BLaER1 treated with 17β-estradiol and CSF1 and Interleukin-3, amounts not matched to agents 10 nM and 100 nM (cell line): ENCODE measurements at regions not wholly inside any gene's neighbourhood (a gene's known extent, or its start where the extent isn't known, plus 50 kb on each side); places are given as distances from the start of the nearest gene placed in this dataset.
"Not testable (repeated sequence)": the region's sequence is repeated elsewhere in the genome, so short reads cannot be mapped to it uniquely, and the experiment has no call there.

Experiments
- H3K27ac ChIP-seq, 11 experiments: shearing (Covaris generic); formaldehyde crosslinking; 2 replicates each; pipeline ENCODE4 v1.8.1; 2022
- H3K27me3 ChIP-seq, 11 experiments: shearing (Covaris generic); formaldehyde crosslinking; 2 replicates each; pipeline ENCODE4 v1.8.1; 2022
- H3K36me3 ChIP-seq, 11 experiments: shearing (Covaris generic); formaldehyde crosslinking; 2 replicates each; pipeline ENCODE4 v1.8.1; 2022
- H3K4me1 ChIP-seq, 10 experiments: shearing (Covaris generic); formaldehyde crosslinking; 2 replicates each; pipeline ENCODE4 v1.8.1; 2022
- H3K4me2 ChIP-seq, 11 experiments: shearing (Covaris generic); formaldehyde crosslinking; 2 replicates each; pipeline ENCODE4 v1.8.1; 2022
- H3K4me3 ChIP-seq, 10 experiments: shearing (Covaris generic); formaldehyde crosslinking; 2 replicates each; pipeline ENCODE4 v1.8.1; 2022
- H3K9ac ChIP-seq, 11 experiments: shearing (Covaris generic); formaldehyde crosslinking; 2 replicates each; pipeline ENCODE4 v1.8.1; 2022
- H3K9me3 ChIP-seq, 11 experiments: shearing (Covaris generic); formaldehyde crosslinking; replicated peaks in 1 of 11; 2 replicates each; pipeline ENCODE4 v1.8.1; 2022
- H4K20me1 ChIP-seq, 11 experiments: shearing (Covaris generic); formaldehyde crosslinking; 2 replicates each; pipeline ENCODE4 v1.8.1; 2022
- Cebpa-rat ChIP-seq, 11 experiments: shearing (Covaris generic); IDR thresholded peaks; 2 replicates each; pipeline ENCODE4 v1.8.1; 2022

GRCh38 chr5:38157024-38157423 lies 101.3 kb upstream of the EGFLAM start:
- Histone ChIP-seq H3K4me2 (no peak overlapping the region), H3K27me3 (no peaks in the 10 kb centered on the region), H3K4me3 (no peak overlapping the region), H3K9me3 (no peaks in the 10 kb centered on the region), H3K4me1 (no peaks in the 10 kb centered on the region), H3K36me3 (no peaks in the 10 kb centered on the region), H4K20me1 (no peaks in the 10 kb centered on the region), H3K9ac (no peak overlapping the region), H3K27ac (no peak overlapping the region)
- no peak for TF ChIP-seq Cebpa-rat (IDR thresholded peaks at IDR 0.05)

- H3K9ac ChIP-seq = no peak overlapping the region
- H3K36me3 ChIP-seq = no peaks in the 10 kb centered on the region
- no peaks in the 10 kb centered on the region for H4K20me1 ChIP-seq
- H3K27ac ChIP-seq = no peak overlapping the region
- no peaks in the 10 kb centered on the region for H3K9me3 ChIP-seq
- H3K27me3 ChIP-seq = no peaks in the 10 kb centered on the region
- H3K4me1 ChIP-seq = no peaks in the 10 kb centered on the region
- no peak for TF ChIP-seq Cebpa-rat (IDR thresholded peaks at IDR 0.05)
- no peak overlapping the region for H3K4me3 ChIP-seq
- no peak overlapping the region for H3K4me2 ChIP-seq
Observed at GRCh38 chr5:38154615-38155204, 103.6 kb upstream of the EGFLAM start.

GRCh38 chr5:38151878-38152277 lies 106.5 kb upstream of the EGFLAM start:
- Histone ChIP-seq H3K36me3 (no peaks in the 10 kb centered on the region), H3K4me1 (no peaks in the 10 kb centered on the region), H3K4me2 (peak overlapping the region in 1 of 11 experiments; percentile 25; a peak in 1 of 22 replicates), H3K27ac (no peak overlapping the region), H3K4me3 (no peak overlapping the region), H3K9me3 (no peaks in the 10 kb centered on the region), H3K27me3 (no peaks in the 10 kb centered on the region), H3K9ac (no peak overlapping the region), H4K20me1 (no peaks in the 10 kb centered on the region; a peak in 1 of 22 replicates)
- no peak for TF ChIP-seq Cebpa-rat (IDR thresholded peaks at IDR 0.05)

GRCh38 chr5:38149815-38150195 lies 108.6 kb upstream of the EGFLAM start:
- H3K9me3 ChIP-seq = no peaks in the 10 kb centered on the region
- no peaks in the 10 kb centered on the region for H3K4me1 ChIP-seq
- H4K20me1 ChIP-seq = no peaks in the 10 kb centered on the region; a peak in 1 of 22 replicates
- no peak overlapping the region for H3K27ac ChIP-seq
- H3K4me2 ChIP-seq = no peak overlapping the region
- H3K27me3 ChIP-seq = no peaks in the 10 kb centered on the region
- TF ChIP-seq Cebpa-rat (IDR thresholded peaks at IDR 0.05) = no peak
- H3K9ac ChIP-seq = no peak overlapping the region
- no peaks in the 10 kb centered on the region for H3K36me3 ChIP-seq
- H3K4me3 ChIP-seq = no peak overlapping the region

GRCh38 chr5:38148021-38148625 lies 110.2 kb upstream of the EGFLAM start:
- Histone ChIP-seq H3K4me1 (no peaks in the 10 kb centered on the region), H3K4me2 (no peak overlapping the region), H3K27me3 (no peaks in the 10 kb centered on the region)

GRCh38 chr5:38143384-38143783 lies 115.0 kb upstream of the EGFLAM start:
- no peaks in the 10 kb centered on the region for H3K4me1 ChIP-seq
- no peak for TF ChIP-seq Cebpa-rat (IDR thresholded peaks at IDR 0.05)
- H3K4me2 ChIP-seq = no peak overlapping the region
- no peak overlapping the region for H3K4me3 ChIP-seq
- no peak overlapping the region for H3K9ac ChIP-seq
- no peaks in the 10 kb centered on the region for H3K36me3 ChIP-seq
- no peaks in the 10 kb centered on the region; a peak in 1 of 22 replicates for H4K20me1 ChIP-seq
- H3K9me3 ChIP-seq = no peaks in the 10 kb centered on the region
- H3K27me3 ChIP-seq = no peaks in the 10 kb centered on the region
- no peak overlapping the region for H3K27ac ChIP-seq

More at GRCh38 chr5:38148021-38148625, 110.2 kb upstream of the EGFLAM start:
- H4K20me1 ChIP-seq = no peaks in the 10 kb centered on the region; a peak in 1 of 22 replicates
- H3K36me3 ChIP-seq = no peaks in the 10 kb centered on the region
- no peak for TF ChIP-seq Cebpa-rat (IDR thresholded peaks at IDR 0.05)
- H3K9ac ChIP-seq = no peak overlapping the region
- H3K9me3 ChIP-seq = no peaks in the 10 kb centered on the region
- no peak overlapping the region for H3K27ac ChIP-seq
- H3K4me3 ChIP-seq = no peak overlapping the region

GRCh38 chr5:38141665-38142064 lies 116.7 kb upstream of the EGFLAM start:
- H3K9ac ChIP-seq = no peak overlapping the region
- H3K4me1 ChIP-seq = no peaks in the 10 kb centered on the region
- H4K20me1 ChIP-seq = no peaks in the 10 kb centered on the region
- H3K36me3 ChIP-seq = no peaks in the 10 kb centered on the region
- H3K4me2 ChIP-seq = no peak overlapping the region
- no peak overlapping the region for H3K4me3 ChIP-seq
- H3K27ac ChIP-seq = no peak overlapping the region
- no peaks in the 10 kb centered on the region for H3K27me3 ChIP-seq
- no peaks in the 10 kb centered on the region for H3K9me3 ChIP-seq
- TF ChIP-seq Cebpa-rat (IDR thresholded peaks at IDR 0.05) = no peak

- no peak overlapping the region for H3K4me2 ChIP-seq
- no peaks in the 10 kb centered on the region for H3K36me3 ChIP-seq
- H3K27me3 ChIP-seq = no peaks in the 10 kb centered on the region
- H4K20me1 ChIP-seq = no peaks in the 10 kb centered on the region
- no peak overlapping the region for H3K4me3 ChIP-seq
- H3K9ac ChIP-seq = no peak overlapping the region
- H3K9me3 ChIP-seq = no peaks in the 10 kb centered on the region
- TF ChIP-seq Cebpa-rat (IDR thresholded peaks at IDR 0.05) = no peak
- H3K27ac ChIP-seq = no peak overlapping the region
- no peaks in the 10 kb centered on the region for H3K4me1 ChIP-seq
Observed at GRCh38 chr5:38138574-38138973, 119.8 kb upstream of the EGFLAM start.

GRCh38 chr5:38135486-38136039 lies 122.8 kb upstream of the EGFLAM start:
- Histone ChIP-seq H3K4me3 (no peak overlapping the region), H4K20me1 (no peaks in the 10 kb centered on the region)
- TF ChIP-seq Cebpa-rat (IDR thresholded peaks at IDR 0.05) = no peak

GRCh38 chr5:38134810-38135209 lies 123.5 kb upstream of the EGFLAM start:
- Histone ChIP-seq H4K20me1 (no peaks in the 10 kb centered on the region), H3K4me3 (no peak overlapping the region), H3K4me1 (no peaks in the 10 kb centered on the region), H3K9me3 (no peaks in the 10 kb centered on the region), H3K9ac (no peak overlapping the region), H3K36me3 (no peaks in the 10 kb centered on the region), H3K27me3 (no peaks in the 10 kb centered on the region), H3K27ac (no peak overlapping the region), H3K4me2 (no peak overlapping the region)
- no peak for TF ChIP-seq Cebpa-rat (IDR thresholded peaks at IDR 0.05)

More at GRCh38 chr5:38135486-38136039, 122.8 kb upstream of the EGFLAM start:
- Histone ChIP-seq H3K4me1 (no peaks in the 10 kb centered on the region), H3K9me3 (no peaks in the 10 kb centered on the region), H3K36me3 (no peaks in the 10 kb centered on the region), H3K9ac (no peak overlapping the region), H3K27me3 (no peaks in the 10 kb centered on the region), H3K4me2 (no peak overlapping the region), H3K27ac (no peak overlapping the region)

- not testable (repeated sequence) for H4K20me1 ChIP-seq, H3K27ac ChIP-seq, H3K4me2 ChIP-seq, H3K27me3 ChIP-seq, H3K9me3 ChIP-seq, H3K4me1 ChIP-seq, H3K9ac ChIP-seq, H3K36me3 ChIP-seq, H3K4me3 ChIP-seq
Observed at GRCh38 chr5:38134294-38134693, 124.1 kb upstream of the EGFLAM start.
